ENCODE measurements at regions not wholly inside any gene's neighbourhood (a gene's known extent, or its start where the extent isn't known, plus 50 kb on each side); places are given as distances from the start of the nearest gene placed in this dataset.

GRCh38 chr13:85197431-85197830, 601.8 kb downstream of the SLITRK6 start:
- no TSS peak for BruUV-seq (replicated peaks)
- intact Hi-C loops (cut with micrococcal nuclease) (no loop called here), in situ Hi-C loops (cut with MboI; ENCODE audit: low sequenced_read_pairs) (no loop called here), dilution Hi-C loops (cut with HindIII; ENCODE audit: low sequenced_read_pairs, unreplicated experiment) (no loop called here)
- Histone ChIP-seq H3K4ac (ENCODE audit: low read depth, low read length) (no peak overlapping the region), H3K23ac (ENCODE audit: low read depth, low read length) (no peak overlapping the region), H2AK5ac (ENCODE audit: low read depth, low read length) (no peak overlapping the region), H3K56ac (ENCODE audit: extremely low read depth, insufficient read depth, low read length) (no peak overlapping the region), H2BK15ac (ENCODE audit: low read depth, low read length) (no peak overlapping the region), H3K4me3 (ENCODE audit: insufficient read depth, low read depth, low read length) (no peak overlapping the region), H3K9ac (ENCODE audit: low read depth, low read length) (no peak overlapping the region), H3K4me2 (ENCODE audit: low read depth, low read length) (no peak overlapping the region), H2AFZ (replicated peaks; ENCODE audit: low read length, poor library complexity) (no peak overlapping the region), H4K8ac (ENCODE audit: low read depth in 2 of 2, low read length in 2 of 2) (no peak overlapping the region), H2BK120ac (ENCODE audit: low read depth, low read length) (no peak overlapping the region), H3K18ac (ENCODE audit: low read depth, low read length) (no peak overlapping the region), H3K36me3 (ENCODE audit: control insufficient read depth, insufficient read depth, low read length) (no peaks in the 10 kb centered on the region), H2BK20ac (ENCODE audit: low read depth, low read length) (no peak overlapping the region), H2BK5ac (ENCODE audit: low read depth, low read length, poor library complexity, severe bottlenecking) (no peak overlapping the region), H4K91ac (ENCODE audit: insufficient read depth, low read depth, low read length) (no peak overlapping the region), H3K14ac (replicated peaks; ENCODE audit: low read depth, low read length) (no peak overlapping the region), H3K9me1 (ENCODE audit: insufficient read depth, low read length) (no peaks in the 10 kb centered on the region), H4K5ac (ENCODE audit: low read depth, low read length) (no peak overlapping the region), H3K79me1 (ENCODE audit: low read depth in 1 of 2, low read length in 2 of 2) (no peaks in the 10 kb centered on the region), H3K9me3 (ENCODE audit: control insufficient read depth, insufficient read depth, low read length) (no peaks in the 10 kb centered on the region), H2AK9ac (replicated peaks; ENCODE audit: low read depth, low read length, poor library complexity) (no peak overlapping the region), H3K27me3 (ENCODE audit: control insufficient read depth, insufficient read depth, low read length) (no peaks in the 10 kb centered on the region), H3K27ac (ENCODE audit: insufficient read depth, low read length) (no peak overlapping the region), H4K20me1 (ENCODE audit: insufficient read depth, low read length) (no peaks in the 10 kb centered on the region), H3K4me1 (ENCODE audit: control insufficient read depth, insufficient read depth, low read length) (no peaks in the 10 kb centered on the region)
- DNase-seq (no peak), ATAC-seq (ENCODE audit: low read depth) (no peak)
- CTCF ChIA-PET = no interaction called here
- POLR2A ChIA-PET (ENCODE audit: unreplicated experiment) = no interaction called here
- no peak for TF ChIP-seq MXI1 (IDR thresholded peaks at IDR 0.05; ENCODE audit: borderline replicate concordance, low read depth, low read length)
- TF ChIP-seq CEBPB (IDR thresholded peaks at IDR 0.05; ENCODE audit: low read depth, low read length) = no peak
- TF ChIP-seq NFE2L2 (IDR thresholded peaks at IDR 0.05; ENCODE audit: low read depth, low read length) = no peak
- WGBS, 2 experiments (ENCODE audit: extremely low coverage in 2 of 2, insufficient read length in 1 of 2) = no CpG with 5 or more reads among the region's 1 CpG

Measured in IMR-90 (cell line).